ENCODE measurements at regions not wholly inside any gene's neighbourhood (a gene's known extent, or its start where the extent isn't known, plus 50 kb on each side); places are given as distances from the start of the nearest gene placed in this dataset.

DNA sequence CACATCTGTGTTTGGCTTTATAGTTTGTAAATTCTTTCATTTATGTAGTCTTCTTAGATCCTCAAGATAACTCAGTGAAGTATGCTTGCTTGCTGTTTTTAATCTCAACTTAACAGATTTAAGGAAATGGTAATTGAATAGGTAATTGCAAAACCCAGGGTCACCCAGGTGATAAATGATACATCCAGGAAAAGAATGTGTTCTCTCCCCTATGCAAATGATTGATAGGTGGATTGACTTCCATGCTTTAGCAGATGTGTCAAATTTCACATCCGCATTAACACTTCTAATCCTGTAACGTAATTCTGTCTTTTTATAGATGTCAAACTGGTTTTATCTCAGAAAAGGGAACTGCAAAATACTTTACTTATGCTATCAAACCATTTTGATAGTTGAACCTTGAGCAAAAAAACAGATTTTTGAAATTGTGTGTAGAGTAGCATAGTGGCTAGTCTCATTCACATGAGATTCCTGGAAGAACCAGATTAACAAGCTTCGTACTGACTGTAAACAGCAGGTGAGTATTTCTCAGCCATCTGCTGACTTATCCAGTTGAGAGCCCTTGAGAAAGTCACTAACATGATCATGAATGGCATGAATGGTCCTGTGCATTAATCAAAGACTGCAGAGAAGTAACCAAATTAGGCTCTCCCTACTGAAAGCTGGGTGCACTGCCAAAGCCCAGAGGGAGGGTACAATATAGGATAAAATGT is 86.7 kb upstream of the PAM start:
- TF ChIP-seq, protein P1, sequence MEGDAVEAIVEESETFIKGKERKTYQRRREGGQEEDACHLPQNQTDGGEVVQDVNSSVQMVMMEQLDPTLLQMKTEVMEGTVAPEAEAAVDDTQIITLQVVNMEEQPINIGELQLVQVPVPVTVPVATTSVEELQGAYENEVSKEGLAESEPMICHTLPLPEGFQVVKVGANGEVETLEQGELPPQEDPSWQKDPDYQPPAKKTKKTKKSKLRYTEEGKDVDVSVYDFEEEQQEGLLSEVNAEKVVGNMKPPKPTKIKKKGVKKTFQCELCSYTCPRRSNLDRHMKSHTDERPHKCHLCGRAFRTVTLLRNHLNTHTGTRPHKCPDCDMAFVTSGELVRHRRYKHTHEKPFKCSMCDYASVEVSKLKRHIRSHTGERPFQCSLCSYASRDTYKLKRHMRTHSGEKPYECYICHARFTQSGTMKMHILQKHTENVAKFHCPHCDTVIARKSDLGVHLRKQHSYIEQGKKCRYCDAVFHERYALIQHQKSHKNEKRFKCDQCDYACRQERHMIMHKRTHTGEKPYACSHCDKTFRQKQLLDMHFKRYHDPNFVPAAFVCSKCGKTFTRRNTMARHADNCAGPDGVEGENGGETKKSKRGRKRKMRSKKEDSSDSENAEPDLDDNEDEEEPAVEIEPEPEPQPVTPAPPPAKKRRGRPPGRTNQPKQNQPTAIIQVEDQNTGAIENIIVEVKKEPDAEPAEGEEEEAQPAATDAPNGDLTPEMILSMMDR (conservative IDR thresholded peaks at IDR 0.05; ENCODE audit: low read depth, low read length), result no peak
- no peak for TF ChIP-seq BHLHE40 (IDR thresholded peaks at IDR 0.05; ENCODE audit: low read depth, low read length)
- TF ChIP-seq FOS (IDR thresholded peaks at IDR 0.05; ENCODE audit: low read depth, low read length), result no peak
- no peak for TF ChIP-seq POLR2A (IDR thresholded peaks at IDR 0.05; ENCODE audit: low read depth, low read length)
- TF ChIP-seq RFX5 (IDR thresholded peaks at IDR 0.05; ENCODE audit: low read depth, low read length), result no peak
- TF ChIP-seq RAD21 (IDR thresholded peaks at IDR 0.05; ENCODE audit: low read length), result no peak
- TF ChIP-seq SMC3 (IDR thresholded peaks at IDR 0.05; ENCODE audit: low read depth, low read length), result no peak
- TF ChIP-seq, protein P2, sequence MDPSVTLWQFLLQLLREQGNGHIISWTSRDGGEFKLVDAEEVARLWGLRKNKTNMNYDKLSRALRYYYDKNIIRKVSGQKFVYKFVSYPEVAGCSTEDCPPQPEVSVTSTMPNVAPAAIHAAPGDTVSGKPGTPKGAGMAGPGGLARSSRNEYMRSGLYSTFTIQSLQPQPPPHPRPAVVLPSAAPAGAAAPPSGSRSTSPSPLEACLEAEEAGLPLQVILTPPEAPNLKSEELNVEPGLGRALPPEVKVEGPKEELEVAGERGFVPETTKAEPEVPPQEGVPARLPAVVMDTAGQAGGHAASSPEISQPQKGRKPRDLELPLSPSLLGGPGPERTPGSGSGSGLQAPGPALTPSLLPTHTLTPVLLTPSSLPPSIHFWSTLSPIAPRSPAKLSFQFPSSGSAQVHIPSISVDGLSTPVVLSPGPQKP (IDR thresholded peaks at IDR 0.05; ENCODE audit: borderline replicate concordance, low read depth, low read length), result no peak
- TF ChIP-seq, protein P3, sequence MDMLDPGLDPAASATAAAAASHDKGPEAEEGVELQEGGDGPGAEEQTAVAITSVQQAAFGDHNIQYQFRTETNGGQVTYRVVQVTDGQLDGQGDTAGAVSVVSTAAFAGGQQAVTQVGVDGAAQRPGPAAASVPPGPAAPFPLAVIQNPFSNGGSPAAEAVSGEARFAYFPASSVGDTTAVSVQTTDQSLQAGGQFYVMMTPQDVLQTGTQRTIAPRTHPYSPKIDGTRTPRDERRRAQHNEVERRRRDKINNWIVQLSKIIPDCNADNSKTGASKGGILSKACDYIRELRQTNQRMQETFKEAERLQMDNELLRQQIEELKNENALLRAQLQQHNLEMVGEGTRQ (IDR thresholded peaks at IDR 0.05; ENCODE audit: low read depth, low read length), result no peak
- TF ChIP-seq CEBPB (IDR thresholded peaks at IDR 0.05; ENCODE audit: low read depth, low read length), result no peak

All from IMR-90 (cell line).